ENCODE measurements at regions not wholly inside any gene's neighbourhood (a gene's known extent, or its start where the extent isn't known, plus 50 kb on each side); places are given as distances from the start of the nearest gene placed in this dataset.
"Not testable (repeated sequence)": the region's sequence is repeated elsewhere in the genome, so short reads cannot be mapped to it uniquely, and the experiment has no call there.

DNA sequence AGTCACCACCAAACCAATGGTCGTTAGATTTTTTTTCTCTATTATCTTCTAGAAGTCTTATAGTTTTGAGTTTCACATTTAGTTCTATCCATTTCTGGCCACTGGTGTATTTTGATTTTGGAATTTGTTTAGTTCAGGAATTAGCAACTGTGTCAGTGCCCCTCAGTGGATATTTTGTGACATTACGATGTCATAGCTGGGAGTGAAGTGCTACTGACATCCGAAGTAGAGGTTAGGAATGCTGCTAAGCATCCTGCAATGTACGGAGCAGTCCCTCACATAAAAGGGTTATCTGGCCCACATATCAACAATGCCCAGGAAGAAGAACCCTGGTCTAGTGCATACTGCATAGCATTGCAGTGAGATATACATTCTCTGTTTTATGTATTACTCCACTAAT, 157.4 kb upstream of the RGPD4 start:
- FAIRE-seq = no peak

- no peak for FAIRE-seq
These were observed 144.8 kb upstream of the RGPD4 start for GRCh38 chr2:107681936-107682335.

DNA sequence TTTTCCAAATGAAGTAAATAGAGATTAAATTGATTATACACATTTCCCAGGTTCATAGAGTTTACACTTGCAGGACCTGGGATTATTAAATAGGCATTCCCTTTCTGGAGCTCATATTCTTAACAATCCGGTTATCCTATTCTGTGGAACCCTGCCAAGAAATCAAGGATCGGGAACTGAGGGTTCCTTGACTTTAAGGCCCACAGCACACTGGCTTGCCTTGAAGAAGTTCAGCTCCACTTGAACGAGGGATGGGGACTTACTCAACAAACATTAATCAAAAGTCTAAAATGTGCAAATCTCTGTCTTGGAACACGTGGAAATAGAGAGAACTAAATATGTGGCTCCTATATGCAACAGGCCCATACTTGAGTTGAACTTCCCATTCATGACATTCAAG, 142.3 kb upstream of the RGPD4 start:
- no peak for FAIRE-seq

GRCh38 chr2:107685421-107685986, 141.2 kb upstream of the RGPD4 start:
- FAIRE-seq = no peak

DNA sequence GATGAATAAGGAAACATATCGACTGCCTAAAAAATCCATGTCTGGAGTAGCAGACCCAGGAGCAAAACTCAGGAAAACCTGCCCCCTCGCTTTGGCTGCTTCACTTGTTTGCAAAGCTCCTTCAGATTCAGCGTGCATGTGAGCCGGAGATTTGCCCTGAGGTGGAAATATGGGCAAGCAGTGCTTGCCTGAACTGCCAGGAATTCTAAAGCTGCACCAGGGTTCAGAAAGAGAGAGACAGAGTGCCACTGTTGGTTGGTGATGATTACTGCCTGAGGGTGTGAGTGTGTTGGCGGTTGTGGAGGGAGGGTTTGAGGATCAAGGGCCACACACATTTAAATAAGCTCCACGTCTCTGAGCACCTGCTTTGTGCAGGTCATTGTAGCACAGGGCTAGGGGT, 139.6 kb upstream of the RGPD4 start:
- no peak for FAIRE-seq

DNA sequence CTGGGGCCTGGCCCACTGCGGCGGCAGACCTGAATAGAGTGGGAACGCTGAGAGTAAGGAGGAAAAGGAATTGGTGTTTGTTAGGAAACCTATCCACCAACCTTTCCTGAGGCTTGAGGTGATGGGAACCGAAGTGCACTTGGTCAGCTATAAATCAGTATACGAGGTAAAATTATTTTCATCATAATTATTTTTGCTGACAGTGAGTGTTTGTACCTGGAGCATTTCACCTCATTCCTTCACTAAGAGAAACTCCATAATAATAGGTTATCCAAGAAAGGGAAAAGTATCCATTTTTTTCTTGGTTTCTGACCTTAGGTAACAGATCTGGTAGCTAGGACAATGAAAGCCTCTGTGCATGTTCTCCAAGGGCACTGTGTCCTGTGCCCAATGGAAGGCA, 138.6 kb upstream of the RGPD4 start:
- no peak for FAIRE-seq

DNA sequence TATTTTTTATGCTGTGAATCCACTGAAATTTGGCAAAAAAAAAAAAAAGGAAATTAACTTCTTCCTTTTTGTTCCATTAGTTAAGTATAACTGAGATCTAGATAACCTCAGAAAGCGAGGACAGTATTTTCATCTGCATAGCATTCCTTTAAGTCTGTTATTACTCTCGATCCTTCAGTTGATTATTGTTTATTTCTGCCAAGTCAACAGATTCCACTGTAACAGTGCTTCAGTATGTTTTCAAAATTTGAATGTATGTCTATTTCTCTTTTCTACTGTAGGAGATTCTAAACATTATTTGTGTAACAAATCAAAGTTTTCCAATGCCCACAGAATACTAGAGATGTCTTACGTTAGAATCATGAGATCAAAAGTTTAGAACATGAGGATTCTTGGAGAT, 133.1 kb upstream of the RGPD4 start:
- FAIRE-seq = no peak

DNA sequence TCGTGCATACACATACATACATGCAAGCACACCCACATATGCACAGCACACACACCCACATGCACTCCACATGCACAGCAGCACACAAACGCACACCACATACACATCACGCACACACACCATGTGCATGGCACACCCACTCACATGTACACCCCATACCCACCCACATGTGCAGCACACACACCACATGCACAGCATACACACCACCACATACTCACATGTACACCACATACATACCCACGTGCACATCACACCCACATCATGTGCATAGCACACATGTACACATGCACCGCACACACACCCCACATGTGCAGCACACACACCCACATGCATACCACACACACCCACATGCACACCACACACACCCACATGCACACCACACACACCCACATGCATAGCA, 132.0 kb upstream of the RGPD4 start:
- FAIRE-seq = no peak

DNA sequence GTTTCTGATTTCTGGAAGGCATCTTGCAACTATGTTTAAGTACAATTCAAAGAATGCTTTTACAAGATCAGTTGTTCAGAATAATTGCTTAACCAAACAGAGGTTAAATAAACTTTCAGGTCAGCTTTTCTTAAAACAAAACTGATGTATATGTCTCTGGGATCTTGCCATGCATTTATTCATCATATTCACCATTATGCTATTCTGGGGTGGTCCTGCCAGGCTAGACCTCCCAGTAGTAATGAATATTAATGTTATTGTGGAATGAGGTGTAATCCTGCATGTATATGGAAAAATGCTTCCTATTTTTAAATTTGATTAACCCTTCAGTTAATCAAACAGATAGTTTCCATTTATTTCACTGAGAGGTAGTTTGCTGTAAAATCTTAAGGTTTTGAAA, 129.3 kb upstream of the RGPD4 start:
- FAIRE-seq = no peak

- FAIRE-seq = no peak
These were observed 127.8 kb upstream of the RGPD4 start for GRCh38 chr2:107698861-107699260.

GRCh38 chr2:107700073-107700472, 126.6 kb upstream of the RGPD4 start:
- no peak for FAIRE-seq

- FAIRE-seq = no peak
These were observed 114.8 kb upstream of the RGPD4 start for GRCh38 chr2:107711941-107712340.

GRCh38 chr2:107712857-107713256, 113.8 kb upstream of the RGPD4 start:
- no peak for FAIRE-seq

- FAIRE-seq = no peak
These were observed 109.0 kb upstream of the RGPD4 start for GRCh38 chr2:107717661-107718060.

DNA sequence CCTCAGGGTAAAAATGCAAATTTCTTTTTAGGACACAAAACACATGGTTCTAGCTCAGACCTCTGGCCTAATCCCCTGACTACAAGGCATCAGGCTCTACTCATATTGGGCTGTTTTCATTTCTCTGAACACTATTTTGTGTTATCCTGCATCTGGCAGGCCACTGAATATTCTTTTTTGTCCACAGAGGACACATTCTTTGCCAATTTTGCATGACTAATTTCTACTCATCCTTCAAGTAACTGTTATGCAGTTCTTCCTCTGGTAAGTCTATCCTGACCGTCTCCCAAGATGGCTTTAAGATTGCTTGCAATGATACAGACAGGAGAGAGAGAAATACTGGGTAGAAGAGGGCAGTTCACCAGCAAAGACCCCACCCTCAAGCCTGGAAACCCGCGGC, 107.6 kb upstream of the RGPD4 start:
- no peak for FAIRE-seq

DNA sequence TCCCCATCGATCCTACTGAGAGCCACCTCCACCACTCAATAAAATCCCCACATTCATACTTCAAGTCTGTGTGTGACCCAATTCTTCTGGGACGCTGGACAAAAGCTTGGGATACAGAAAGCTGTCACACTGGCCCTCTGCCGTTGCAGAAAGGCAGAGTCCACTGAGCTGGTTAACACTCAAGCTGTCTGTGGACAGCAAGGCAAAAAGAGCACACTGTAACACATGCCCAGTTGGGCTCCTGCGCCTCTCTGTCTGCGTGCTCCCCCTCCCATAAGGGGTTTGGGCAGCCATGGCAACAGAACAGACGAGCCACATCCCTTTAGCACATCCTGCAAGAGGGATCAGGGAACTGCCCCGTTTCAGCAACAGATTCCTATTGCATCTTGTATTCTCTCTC, 106.9 kb upstream of the RGPD4 start:
- no peak for FAIRE-seq

DNA sequence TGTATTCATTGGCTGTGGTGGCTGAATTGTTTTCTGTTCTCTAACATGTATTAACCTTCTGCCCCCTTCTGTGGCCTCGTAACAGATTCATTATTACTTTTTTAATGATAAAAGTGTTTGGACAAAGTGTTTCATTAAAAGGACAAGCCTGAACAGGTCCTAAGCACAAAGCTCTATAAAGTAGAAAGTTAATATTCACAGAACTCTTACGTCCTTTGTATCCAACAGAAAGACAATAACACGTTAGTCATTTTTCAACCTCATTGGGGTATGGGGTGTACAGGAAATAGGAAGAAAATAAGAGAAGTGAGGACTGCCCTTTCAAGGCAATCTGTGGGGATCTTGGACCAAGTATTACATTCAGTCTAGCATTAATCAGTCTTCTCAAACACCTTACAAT, 105.5 kb upstream of the RGPD4 start:
- FAIRE-seq = no peak

DNA sequence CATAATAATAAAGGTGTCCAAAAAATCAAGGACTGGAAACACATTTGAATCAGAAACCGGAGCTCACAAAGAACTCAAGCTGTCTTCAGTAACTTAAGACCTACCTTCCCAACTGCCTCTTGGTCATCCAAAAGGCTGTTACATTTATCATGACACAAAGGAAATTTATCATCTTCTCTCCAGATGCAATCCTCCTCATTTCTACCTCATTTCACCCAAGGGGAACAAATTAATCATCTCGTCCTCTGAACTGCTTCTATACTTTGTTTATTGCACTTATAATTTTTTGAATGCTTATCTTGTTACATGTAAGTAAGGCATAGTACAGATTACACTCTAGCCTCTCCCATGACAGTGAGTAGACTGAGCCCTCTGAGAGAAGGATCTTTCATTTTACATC, 105.1 kb upstream of the RGPD4 start:
- FAIRE-seq = no peak

- FAIRE-seq = not testable (repeated sequence)
These were observed 100.9 kb upstream of the RGPD4 start for GRCh38 chr2:107725824-107726223.

DNA sequence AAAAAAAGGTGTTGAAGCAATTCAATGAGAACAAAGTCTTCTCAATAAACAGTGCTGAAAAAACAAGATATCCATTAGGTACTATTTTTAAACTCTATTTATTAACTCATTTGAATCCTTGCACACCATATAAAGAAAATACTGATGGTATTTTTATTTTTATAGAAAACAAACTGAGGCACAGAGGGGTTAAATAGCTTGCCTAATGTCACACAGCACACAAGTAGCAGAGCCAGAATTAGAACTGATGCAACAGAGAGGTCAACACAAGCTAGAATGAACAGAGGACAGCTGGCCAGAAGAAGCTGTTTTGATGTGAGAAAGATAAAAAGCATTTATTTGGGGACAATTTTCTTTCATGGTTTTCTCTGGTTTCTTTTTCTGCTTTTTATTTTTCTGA, 99.4 kb upstream of the RGPD4 start:
- no peak for FAIRE-seq

GRCh38 chr2:107728586-107728985, 98.1 kb upstream of the RGPD4 start:
- no peak for FAIRE-seq

DNA sequence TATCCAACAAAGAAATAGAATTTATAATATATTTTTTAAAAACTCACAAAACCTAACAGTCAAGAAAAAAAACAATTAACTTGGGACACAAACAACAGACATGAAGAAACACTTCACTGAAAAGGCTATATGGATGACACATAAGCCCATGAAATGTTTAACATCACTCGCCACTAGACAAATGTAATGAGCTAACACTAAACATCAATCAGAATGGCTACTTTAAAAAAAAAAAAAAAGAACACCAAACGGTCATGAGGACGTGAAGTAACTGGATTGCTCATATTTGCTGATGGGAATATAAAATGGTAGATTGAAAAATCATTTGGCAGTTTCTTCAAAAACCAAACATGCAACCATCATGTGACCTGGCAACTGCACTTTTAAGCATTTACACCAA, 97.3 kb upstream of the RGPD4 start:
- FAIRE-seq = no peak

DNA sequence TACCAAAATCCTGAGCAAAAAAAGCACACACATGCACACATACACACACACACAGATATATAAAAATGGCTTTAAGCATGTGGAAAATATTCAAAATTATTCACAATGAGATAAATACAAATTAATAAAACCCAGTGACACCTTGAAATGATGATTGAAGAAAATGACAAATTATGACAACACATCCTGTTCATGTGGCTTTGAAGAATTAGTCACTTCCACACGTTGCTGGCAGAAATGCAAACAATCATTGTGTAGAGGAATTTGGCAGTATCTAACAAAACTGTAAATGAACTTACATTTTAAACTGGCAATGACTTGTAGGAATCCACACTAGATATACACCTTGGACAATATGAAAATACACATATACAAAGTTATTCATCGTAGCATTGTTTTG, 95.8 kb upstream of the RGPD4 start:
- FAIRE-seq = no peak

DNA sequence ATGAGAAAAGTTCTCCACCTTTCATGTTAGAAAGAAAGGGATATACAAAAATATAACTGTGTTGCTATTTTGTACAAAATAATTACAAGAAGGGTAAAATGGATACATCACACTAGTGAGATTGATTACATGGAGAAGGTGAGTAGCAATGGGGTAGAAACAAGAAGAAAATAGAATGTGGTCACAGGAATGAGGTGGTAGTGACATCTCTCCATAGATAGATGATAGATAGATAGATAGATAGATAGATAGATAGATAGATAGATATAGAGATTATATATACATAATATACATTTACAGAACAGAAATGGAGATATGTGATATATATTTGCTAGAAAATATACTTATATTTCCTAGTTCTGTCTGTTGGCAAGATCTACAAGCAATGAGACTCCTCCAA, 95.3 kb upstream of the RGPD4 start:
- no peak for FAIRE-seq

- no peak for FAIRE-seq
These were observed 91.5 kb upstream of the RGPD4 start for GRCh38 chr2:107735201-107735600.

GRCh38 chr2:107737756-107738155, 88.9 kb upstream of the RGPD4 start:
- FAIRE-seq = no peak
